ENCODE measurements at regions not wholly inside any gene's neighbourhood (a gene's known extent, or its start where the extent isn't known, plus 50 kb on each side); places are given as distances from the start of the nearest gene placed in this dataset.

GRCh38 chr1:96207936-96208335 is 513.6 kb upstream of the PTBP2 start:
- TF ChIP-seq USF1 (IDR thresholded peaks at IDR 0.05; ENCODE audit: borderline replicate concordance, low read depth) (no peak), RAD21 (IDR thresholded peaks at IDR 0.05; ENCODE audit: low read length) (no peak), EZH2phosphoT487 (IDR thresholded peaks at IDR 0.05; ENCODE audit: borderline replicate concordance, low read depth) (no peak), CTCF (IDR thresholded peaks at IDR 0.05) (no peak), FOSL2 (IDR thresholded peaks at IDR 0.05; ENCODE audit: borderline replicate concordance, low read depth) (no peak), EP300 (IDR thresholded peaks at IDR 0.05; ENCODE audit: borderline replicate concordance in 1 of 2, low read depth in 1 of 2, low read length in 1 of 2) (no peak), SMC3 (IDR thresholded peaks at IDR 0.05; ENCODE audit: low read depth, low read length) (no peak), MXI1 (IDR thresholded peaks at IDR 0.05; ENCODE audit: low read depth, low read length) (no peak), POLR2AphosphoS5 (IDR thresholded peaks at IDR 0.05; ENCODE audit: low read depth, low read length) (no peak), GABPA (IDR thresholded peaks at IDR 0.05; ENCODE audit: low read depth) (no peak)
- TF ChIP-seq, protein P1, sequence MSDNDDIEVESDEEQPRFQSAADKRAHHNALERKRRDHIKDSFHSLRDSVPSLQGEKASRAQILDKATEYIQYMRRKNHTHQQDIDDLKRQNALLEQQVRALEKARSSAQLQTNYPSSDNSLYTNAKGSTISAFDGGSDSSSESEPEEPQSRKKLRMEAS (IDR thresholded peaks at IDR 0.05; ENCODE audit: low read depth) = no peak
- TF ChIP-seq, protein P2, sequence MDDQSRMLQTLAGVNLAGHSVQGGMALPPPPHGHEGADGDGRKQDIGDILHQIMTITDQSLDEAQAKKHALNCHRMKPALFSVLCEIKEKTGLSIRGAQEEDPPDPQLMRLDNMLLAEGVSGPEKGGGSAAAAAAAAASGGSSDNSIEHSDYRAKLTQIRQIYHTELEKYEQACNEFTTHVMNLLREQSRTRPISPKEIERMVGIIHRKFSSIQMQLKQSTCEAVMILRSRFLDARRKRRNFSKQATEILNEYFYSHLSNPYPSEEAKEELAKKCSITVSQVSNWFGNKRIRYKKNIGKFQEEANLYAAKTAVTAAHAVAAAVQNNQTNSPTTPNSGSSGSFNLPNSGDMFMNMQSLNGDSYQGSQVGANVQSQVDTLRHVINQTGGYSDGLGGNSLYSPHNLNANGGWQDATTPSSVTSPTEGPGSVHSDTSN (IDR thresholded peaks at IDR 0.05) = no peak
- TF ChIP-seq, protein P3, sequence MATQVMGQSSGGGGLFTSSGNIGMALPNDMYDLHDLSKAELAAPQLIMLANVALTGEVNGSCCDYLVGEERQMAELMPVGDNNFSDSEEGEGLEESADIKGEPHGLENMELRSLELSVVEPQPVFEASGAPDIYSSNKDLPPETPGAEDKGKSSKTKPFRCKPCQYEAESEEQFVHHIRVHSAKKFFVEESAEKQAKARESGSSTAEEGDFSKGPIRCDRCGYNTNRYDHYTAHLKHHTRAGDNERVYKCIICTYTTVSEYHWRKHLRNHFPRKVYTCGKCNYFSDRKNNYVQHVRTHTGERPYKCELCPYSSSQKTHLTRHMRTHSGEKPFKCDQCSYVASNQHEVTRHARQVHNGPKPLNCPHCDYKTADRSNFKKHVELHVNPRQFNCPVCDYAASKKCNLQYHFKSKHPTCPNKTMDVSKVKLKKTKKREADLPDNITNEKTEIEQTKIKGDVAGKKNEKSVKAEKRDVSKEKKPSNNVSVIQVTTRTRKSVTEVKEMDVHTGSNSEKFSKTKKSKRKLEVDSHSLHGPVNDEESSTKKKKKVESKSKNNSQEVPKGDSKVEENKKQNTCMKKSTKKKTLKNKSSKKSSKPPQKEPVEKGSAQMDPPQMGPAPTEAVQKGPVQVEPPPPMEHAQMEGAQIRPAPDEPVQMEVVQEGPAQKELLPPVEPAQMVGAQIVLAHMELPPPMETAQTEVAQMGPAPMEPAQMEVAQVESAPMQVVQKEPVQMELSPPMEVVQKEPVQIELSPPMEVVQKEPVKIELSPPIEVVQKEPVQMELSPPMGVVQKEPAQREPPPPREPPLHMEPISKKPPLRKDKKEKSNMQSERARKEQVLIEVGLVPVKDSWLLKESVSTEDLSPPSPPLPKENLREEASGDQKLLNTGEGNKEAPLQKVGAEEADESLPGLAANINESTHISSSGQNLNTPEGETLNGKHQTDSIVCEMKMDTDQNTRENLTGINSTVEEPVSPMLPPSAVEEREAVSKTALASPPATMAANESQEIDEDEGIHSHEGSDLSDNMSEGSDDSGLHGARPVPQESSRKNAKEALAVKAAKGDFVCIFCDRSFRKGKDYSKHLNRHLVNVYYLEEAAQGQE (IDR thresholded peaks at IDR 0.05; ENCODE audit: low read depth, low read length) = no peak

All from SK-N-SH (cell line).